HT1080 (cell line): ENCODE measurements at regions not wholly inside any gene's neighbourhood (a gene's known extent, or its start where the extent isn't known, plus 50 kb on each side); places are given as distances from the start of the nearest gene placed in this dataset.
"Not testable (repeated sequence)": the region's sequence is repeated elsewhere in the genome, so short reads cannot be mapped to it uniquely, and the experiment has no call there.

Experiments used
- DNase-seq: peaks from one replicate; pipeline ENCODE4 v3.0.0-alpha.2; 2015; ENCODE audit warnings: low read depth

DNA sequence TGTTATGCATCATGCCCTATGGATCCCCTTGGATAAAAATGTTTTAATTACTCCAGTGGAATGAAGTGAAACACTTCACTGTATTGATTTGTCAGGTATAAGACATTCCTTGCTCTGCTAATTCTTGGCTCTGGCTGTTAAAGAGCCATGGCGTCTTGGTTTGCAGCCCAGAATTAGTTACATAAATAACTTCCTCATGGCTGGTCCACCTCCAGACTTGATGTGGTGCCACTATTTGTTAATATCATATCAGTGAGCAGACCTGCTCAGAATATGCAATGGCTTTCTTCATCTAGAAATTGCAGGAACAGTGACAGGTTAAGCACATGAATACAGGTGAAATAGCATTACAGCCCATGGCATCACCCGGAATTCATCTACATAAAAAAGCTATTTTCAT lies 446.9 kb upstream of the GRIN3A start:
- DNase-seq = no peak

DNA sequence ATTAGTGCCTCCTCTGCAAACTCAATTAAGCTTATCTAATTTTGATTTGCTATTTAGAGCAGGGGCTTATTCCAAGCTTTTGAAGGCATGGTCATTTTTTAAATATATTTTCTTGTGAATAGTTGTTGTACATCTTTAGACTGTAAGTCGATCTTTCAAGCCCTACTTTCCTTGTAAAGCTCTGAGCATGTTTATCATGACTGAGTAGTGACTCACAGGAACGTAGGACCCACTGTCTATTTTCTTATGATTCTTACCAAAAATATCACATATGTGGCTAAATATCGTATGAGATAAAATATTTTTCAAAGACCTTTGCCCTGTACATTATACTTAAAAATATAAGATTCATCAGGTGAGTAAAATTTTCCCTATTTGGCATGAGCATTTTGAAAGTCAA lies 440.4 kb upstream of the GRIN3A start:
- peak; percentile 10 for DNase-seq

DNA sequence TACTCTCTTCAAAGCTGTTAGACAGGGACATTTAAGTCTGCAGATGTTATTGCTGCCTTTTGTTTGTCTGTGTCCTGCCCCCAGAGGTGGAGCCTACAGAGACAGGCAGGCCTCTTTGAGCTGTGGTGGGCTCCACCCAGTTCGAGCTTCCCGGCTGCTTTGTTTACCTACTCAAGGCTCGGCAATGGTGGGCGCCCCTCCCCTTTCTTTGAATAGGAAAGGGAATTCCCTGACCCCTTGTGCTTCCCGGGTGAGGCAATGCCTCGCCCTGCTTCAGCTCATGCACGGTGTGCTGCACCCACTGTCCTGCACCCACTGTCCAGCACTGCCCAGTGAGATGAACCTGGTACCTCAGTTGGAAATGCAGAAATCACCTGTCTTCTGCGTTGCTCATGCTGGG lies 435.8 kb upstream of the GRIN3A start:
- DNase-seq = not testable (repeated sequence)

DNA sequence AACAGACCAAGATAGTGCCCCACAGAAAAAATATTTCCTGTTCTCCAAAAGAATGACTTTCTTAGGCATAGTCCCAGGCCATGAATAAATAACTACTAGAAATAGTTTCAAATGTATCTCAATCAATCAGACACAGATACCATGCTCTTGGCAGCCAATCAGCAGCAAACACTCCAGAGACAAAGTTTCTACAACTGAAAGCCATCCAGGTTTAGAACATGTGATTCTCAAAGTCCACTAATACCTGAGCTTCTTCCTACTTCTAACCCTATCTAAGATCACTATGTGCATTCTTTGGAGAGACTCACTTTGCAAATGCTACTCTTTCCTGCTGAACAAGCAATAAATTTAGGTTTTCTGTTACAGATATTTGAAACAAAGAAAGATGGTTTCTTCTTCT lies 425.8 kb upstream of the GRIN3A start:
- DNase-seq = no peak

DNA sequence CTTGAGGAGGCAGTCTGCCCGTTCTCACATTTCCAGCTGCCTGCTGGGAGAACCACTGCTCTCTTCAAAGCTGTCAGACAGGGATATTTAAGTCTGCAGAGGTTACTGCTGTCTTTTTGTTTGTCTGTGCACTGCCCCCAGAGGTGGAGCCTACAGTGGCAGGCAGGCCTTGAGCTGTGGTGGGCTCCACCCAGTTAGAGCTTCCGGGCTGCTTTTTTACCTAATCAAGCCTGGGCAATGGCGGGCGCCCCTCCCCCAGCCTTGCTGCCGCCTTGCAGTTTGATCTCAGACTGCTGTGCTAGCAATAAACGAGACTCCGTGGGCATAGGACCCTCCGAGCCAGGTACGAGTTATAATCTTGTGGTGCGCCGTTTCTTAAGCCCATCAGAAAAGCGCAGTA lies 414.6 kb upstream of the GRIN3A start:
- DNase-seq = peak; percentile 23

DNA sequence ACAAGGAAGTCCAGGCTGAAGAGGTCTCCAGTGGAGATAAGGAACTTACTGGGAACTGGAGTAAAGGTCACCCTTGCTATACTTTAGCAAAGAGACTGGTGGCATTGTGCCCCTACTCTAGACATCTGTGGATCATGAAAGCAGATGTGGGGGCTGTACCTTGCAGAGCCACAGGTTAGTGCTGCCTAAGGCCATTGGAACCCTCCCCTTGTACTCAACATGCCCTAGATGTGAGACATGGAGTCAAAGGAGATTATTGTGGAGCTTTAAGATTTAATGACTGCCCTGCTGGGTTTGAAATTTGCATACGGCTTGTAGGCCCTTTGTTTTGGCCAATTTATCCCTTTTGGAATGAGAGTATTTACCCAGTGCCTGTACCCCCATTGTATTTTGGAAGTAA lies 397.3 kb upstream of the GRIN3A start:
- DNase-seq = no peak

DNA sequence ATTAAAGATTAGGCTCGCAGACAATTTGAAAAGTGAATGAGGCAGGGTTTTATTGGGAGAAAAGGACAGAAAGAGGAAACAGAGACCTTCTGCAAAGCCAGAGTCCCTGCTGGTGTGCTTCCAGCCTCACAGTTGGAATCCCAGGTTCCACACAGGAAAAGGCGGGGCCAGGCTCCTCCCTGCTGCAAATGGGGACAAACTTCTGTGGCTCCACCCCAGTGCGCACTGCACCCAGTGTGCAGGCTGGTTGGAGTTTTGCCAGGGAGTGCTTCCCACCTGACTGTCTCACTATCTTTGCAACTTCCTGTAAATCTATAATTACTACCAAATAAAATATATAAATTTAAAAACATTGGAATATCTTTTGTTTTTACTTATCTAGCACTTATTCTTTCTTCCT lies 386.0 kb upstream of the GRIN3A start:
- DNase-seq = peak; percentile 2

DNA sequence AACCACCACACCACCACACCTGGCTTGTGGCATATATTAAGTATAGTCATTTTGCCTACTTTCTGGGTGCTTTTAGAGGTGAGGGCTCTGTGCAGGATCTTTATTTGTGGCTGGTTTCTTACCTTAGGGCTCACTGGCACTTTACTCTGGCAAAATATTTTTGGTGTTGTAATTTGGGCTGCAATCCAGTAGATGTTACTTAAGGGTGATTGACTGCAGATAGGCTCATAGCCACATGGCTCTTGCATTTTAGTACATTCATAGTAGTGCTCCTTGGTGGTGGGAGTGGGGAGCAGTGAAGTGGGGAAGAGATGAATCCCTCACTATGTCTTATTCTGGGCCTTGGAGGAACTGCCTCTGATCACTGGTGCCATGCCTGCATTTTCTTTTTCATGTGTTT lies 376.1 kb upstream of the GRIN3A start:
- DNase-seq = no peak

DNA sequence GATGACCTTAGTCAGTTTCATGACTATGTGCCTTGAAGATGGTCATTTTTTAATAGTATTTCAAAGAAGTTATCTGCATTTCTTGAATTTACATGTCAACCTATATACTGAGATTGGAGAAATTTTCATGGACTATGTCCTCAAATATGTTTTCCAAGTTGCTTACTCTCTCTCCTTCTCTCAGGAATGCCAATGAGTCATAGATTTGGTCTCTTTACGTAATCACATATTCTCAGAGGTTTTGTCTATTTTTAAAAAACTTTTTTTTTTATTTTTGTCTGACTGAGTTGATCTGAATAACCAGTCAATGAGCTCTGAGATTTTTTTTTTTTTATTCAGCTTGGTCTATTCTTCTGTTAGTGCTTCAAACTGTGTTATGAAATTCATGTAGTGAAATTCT lies 374.7 kb upstream of the GRIN3A start:
- peak; percentile 52 for DNase-seq

DNA sequence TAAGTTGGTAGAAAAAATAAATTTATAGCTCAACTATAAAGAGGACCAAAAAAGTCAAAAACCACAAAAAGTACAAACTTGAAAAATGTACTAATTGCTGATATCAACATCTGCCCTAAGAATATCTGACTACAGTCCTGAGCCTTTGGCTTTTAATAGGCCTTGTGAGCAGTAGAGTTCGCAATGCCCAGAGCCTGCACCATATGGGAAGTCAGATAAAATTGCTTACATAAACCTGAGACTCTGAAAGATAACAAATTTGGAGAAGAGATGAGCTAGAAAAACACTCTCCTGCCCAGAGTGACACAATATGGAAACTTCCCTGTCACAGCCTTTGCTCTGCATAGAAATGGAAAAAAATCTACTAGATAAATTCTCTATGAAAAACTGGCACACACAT lies 368.0 kb upstream of the GRIN3A start:
- no peak for DNase-seq

DNA sequence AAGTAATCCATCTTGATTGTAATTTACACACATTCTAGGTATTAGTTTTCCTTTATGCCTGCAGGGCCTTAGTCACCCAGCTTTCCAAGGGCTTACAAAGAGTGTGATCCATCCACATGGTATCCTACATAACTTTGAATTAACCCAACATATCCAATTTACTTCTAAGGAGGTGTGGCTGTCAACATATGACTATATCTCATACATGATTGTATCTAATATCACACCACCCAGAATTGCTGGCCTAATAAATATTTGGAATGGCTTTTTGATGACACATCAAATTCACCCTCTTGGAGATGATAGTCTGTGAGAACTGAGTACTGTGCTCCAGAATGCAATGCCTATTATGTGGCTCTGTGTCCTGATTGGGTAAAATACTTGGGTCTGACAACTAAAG lies 363.3 kb upstream of the GRIN3A start:
- peak; percentile 2 for DNase-seq

DNA sequence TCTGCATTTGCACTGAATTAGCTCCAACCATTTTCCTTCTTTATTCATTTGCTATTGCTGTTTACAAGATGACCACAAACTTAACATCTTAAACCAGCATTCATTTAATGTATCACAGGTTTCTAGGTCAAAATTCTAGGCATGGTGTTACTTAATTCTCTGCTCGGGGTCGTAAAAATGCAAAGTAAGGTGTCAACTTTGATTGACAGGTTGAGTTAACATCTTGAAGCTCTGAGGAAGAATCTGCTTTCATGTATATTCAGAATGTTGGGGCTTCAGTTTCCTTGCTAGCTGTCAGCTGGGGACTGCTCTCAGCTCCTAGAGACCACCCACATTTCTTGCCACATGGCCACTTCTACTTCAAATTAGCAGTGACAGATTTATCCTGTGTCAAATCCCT lies 348.7 kb upstream of the GRIN3A start:
- DNase-seq = no peak

DNA sequence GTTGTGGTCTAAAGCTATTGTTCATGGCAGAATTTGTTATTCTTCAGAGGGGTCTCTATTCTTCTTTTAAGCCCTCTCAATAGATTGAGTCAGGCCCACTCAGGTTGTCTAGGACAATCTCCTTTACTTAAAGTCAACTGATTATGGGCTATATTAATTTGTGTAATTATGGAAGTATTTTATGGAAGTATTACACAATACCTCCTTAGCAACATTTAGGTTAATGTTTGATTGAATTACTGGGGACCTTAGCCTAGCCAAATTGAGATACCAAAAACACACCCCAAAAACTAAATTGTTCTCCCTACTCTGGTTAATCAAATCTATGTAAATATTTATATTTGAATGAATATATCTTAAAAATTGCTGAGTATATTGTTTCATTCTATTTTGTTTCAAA lies 347.1 kb upstream of the GRIN3A start:
- no peak for DNase-seq

DNA sequence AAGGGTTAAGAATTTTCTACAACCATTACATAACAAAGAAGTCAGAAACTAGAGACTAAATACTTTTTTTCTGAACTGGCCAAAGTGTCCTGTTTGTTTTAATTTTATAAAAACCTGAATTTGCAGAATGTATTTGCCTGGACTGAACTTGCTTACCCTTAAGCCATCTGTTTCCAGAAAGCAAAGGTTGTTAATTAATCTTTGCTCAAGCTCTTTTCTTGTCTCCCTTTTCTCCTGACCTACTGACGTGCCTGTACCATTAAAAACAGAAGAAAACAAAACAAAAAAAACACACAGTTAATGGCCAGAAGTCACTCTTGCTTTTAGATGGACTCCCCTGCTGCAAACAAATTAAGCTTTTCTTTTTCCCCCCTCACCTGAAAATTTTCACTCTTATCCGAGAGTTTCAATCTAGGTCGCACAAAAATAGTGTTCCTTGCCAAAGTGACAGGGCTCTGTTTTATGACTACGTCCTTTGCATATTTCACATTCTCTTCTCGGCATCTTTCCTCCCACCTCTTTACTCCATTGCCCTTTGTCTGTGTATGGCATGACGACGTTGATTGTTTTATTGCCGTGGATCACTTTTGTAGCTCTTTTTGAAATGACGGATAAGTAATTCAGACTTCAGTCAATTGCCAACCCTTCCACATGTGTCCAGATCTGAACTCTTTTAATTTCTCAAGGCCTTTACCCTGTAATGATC lies 333.8 kb upstream of the GRIN3A start:
- no peak for DNase-seq

DNA sequence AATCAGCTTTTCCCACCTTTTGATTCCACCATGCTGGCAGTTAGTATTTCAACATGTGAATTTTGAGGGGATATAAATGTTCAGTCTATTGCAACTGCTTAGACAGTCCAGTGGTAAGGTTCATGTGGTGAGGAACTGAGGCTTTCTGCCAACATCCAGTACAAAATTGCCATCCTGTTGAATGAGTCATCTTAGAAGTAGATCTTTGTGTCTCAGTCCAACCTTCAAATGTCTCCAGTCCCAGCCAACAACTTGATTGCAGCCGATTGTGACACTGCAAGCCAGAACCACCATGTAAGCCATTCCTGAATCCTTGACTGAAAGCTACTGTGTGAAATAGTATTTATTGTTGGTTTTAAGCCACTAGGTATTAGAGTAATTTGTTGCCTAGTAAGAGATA lies 331.5 kb upstream of the GRIN3A start:
- DNase-seq = peak; percentile 87

DNA sequence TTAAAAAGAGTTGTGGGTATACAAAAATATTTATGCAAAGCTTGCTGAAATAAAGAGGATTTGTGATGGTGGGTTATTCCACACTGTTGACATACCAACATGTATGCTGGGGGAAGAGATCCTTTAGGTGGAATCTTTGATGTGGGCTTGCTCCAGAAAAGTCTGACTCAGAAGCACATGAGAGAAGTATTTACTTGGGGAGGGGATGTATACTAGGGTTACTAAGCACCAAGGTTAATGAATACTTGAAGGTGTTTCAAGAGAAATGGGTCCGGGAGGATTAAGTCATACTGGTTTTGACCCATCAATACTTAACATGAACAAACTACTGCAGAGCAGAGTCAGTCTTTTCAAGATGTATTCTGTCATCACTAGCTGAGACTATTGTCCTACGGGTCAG lies 316.4 kb upstream of the GRIN3A start:
- DNase-seq = peak; percentile 48

DNA sequence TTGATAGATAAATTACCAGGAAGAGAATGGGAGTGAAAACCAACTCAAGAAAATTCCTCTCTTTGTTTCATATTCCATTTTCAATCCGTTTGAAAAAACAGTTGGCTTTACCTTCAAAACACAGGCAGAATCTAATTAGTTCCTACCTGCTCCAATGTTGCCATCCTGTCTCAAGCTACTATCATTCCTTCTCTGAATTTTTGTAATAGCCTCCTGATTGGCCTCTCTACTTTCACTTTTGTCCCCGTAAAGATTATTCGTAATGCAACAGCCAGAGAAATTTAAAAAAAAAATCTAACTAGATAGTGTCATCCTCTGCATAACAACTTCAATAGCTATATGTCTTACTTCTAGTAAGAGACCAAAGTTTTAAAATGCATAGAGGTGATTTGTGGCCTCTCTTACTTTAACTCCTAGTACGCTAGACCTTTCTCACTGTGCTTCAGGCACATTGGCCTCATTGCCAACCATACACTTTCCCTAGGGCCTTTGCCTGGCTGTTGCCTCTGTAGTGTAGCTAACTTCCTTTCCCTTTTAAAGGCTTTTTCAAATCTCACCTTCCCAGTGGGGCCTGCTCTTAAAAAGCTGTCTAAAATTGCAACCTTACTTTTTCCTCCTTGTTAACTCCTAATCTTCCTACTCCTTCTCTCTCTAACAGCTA lies 311.3 kb upstream of the GRIN3A start:
- peak; percentile 15 for DNase-seq

DNA sequence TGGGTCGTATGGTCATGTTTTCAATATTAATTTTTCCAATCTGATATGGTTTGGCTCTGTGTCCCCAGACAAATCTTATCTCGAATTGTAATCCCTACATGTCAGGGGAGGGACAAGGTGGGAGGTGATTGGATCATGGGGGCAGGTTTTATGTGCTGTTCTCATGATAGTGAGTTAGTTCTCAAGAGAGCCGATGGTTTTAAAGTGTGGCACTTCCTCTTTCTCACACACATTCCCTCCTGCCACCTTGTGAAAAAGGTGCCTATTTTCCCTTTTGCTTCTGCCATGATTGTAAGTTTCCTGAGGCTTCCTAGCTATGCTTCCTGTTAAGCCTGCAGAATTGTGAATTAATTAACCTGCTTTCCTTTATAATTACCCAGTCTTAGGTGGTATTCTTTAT lies 309.1 kb upstream of the GRIN3A start:
- DNase-seq = no peak

DNA sequence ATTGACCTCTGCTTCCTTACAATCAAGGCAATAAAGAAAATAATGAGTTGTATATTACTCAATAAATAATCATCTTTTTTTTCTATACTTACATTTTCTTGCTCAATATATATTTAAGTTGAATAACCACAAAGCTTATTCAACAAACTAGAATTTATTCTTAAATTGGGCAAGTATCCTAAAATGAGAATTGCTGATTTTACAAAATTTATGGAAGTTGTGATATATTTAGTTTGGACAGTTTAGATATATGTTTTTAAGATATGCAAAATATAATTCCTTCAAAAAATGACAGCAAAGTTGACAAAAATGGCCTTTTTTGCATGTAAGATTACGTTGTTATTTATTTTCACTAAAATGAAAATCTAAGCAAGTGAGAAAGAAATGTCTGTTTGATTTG lies 305.7 kb upstream of the GRIN3A start:
- DNase-seq = no peak

DNA sequence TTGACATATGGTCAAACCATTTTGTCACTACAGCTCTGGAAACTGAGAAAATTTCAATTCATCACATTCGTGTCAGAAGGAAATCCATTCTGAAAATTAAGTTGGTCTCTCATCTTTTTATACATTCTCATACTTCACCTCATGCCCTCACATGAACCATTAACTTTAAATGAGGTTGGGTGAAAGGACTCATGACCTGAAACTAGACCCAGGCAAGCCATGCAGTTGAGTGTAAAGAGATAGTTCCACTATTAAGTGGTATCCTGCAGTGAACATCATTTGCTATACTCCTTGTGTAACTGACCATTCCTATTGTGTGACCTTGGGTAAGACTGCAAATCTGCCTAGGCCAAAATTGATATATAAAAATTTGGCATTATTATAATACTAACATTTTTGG lies 299.6 kb upstream of the GRIN3A start:
- no peak for DNase-seq

DNA sequence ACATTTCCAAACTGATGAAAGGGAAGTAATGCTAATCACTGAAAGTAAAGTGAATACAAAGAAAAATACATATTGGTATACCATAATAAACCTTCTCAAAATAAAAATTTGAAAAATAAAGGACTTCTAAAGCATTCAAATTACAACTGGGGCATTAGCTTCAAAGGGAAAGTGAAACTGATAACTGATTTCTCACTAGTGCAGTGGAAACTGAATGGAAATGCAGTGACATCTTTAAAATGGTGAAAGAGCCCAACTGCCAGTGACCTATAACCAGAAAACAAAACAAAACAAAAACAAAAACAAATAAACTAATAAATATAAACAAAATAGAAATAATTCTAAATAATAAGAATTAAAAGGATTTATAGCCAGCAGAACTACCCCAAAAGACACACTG lies 297.5 kb upstream of the GRIN3A start:
- DNase-seq = no peak

DNA sequence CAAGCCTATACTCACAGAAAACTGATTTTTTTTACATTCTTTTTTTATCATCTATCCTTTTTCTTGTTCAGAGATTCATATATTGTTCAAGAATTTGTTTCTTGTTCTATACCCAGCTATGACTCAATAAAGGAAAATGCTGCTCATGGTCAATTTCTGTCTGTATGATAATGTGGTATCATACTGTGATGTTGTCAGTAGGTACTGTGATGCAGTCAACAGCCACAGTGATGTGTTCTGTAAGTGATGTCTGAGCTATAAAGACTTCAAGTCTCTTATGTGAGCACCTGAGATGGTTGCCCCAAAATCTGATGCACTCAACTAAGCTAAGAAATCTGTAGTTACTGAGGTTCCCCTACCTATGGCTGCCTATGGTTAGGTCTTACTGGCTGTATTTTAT lies 294.2 kb upstream of the GRIN3A start:
- DNase-seq = no peak

DNA sequence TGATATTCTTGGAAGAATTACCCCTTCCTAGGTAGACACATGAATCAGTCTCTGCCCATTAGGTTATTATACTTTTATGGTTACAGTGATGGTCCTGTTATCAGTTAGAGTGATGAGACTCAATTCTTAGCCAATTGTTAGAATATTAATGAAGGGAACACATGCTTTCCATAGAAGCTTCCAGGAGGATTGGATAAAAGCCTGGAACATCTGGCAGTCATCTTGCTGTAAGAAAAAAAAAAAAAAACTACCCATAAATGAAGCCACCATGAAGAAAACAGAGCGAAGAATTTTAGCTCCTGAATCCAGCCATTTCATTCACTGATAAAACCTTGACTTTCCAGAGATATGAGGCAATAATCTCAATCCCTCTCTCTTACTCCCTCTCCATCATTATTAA lies 262.5 kb upstream of the GRIN3A start:
- DNase-seq = no peak

DNA sequence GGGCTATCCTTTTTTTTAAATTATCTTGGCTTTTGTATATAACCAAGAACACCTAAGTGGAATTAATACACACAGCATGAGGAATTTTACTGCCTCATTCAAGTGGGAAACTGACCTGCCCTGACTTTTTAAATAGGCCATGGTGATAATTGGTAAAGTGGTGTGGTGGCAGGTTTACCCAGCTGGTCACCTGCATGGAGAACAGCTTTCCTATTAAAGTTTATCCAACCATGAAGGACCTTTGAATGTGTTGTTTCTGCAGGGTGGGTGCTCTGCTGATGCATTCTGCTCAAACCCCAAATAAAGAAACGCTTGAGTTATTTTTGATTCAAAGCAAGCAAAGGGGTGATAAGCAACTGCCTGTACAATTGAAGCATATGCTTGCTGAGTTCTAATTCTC lies 261.0 kb upstream of the GRIN3A start:
- DNase-seq = no peak
